SK-N-SH treated with all-trans-retinoic acid at 6 μM for 48 hours (cell line): ENCODE measurements at regions not wholly inside any gene's neighbourhood (a gene's known extent, or its start where the extent isn't known, plus 50 kb on each side); places are given as distances from the start of the nearest gene placed in this dataset.

Experiments
- ARNTL ChIP-seq: fragments of 450-650 bp; formaldehyde crosslinking; IDR thresholded peaks from 2 replicates; pipeline ENCODE4 v1.5.0; 2020; ENCODE audit warnings: low read depth, mild to moderate bottlenecking, moderate library complexity, borderline replicate concordance
- BACH2 ChIP-seq: fragments of 250-450 bp; sonication (Bioruptor Pico); IDR thresholded peaks from 2 replicates; pipeline ENCODE4 v1.9.0; 2021; ENCODE audit warnings: mild to moderate bottlenecking, borderline replicate concordance
- ESRRG ChIP-seq: fragments of 250-450 bp; sonication (Bioruptor Pico); IDR thresholded peaks from 2 replicates; pipeline ENCODE4 v1.6.1; 2021; ENCODE audit warnings: mild to moderate bottlenecking
- ISL1 ChIP-seq: fragments of 250-450 bp; sonication (Bioruptor Pico); IDR thresholded peaks from 2 replicates; pipeline ENCODE4 v2.1.2; 2022; ENCODE audit warnings: mild to moderate bottlenecking, moderate library complexity
- PPARA ChIP-seq: fragments of 250-450 bp; sonication (Bioruptor Pico); IDR thresholded peaks from 2 replicates; pipeline ENCODE4 v1.5.0; 2020; ENCODE audit warnings: mild to moderate bottlenecking, borderline replicate concordance
- SNAI2 ChIP-seq: fragments of 250-450 bp; sonication (Bioruptor Pico); IDR thresholded peaks from 2 replicates; pipeline ENCODE4 v1.5.0; 2020; ENCODE audit warnings: mild to moderate bottlenecking, moderate library complexity
- TCF4 ChIP-seq: fragments of 250-450 bp; sonication (Bioruptor Pico); IDR thresholded peaks from 2 replicates; pipeline ENCODE4 v1.8.0; 2021; ENCODE audit warnings: mild to moderate bottlenecking, moderate library complexity, borderline replicate concordance
- ZFP3 ChIP-seq: fragments of 250-450 bp; sonication (Bioruptor Pico); IDR thresholded peaks from 2 replicates; pipeline ENCODE4 v1.5.0; 2020; ENCODE audit warnings: mild to moderate bottlenecking, moderate library complexity
- ZFP30 ChIP-seq: fragments of 450-650 bp; formaldehyde crosslinking; IDR thresholded peaks from 2 replicates; pipeline ENCODE4 v1.5.0; 2022; ENCODE audit warnings: mild to moderate bottlenecking, moderate library complexity
- ZNF70 ChIP-seq: fragments of 450-650 bp; formaldehyde crosslinking; IDR thresholded peaks from 2 replicates; pipeline ENCODE4 v1.5.0; 2020; ENCODE audit warnings: mild to moderate bottlenecking, moderate library complexity
- ZNF8 ChIP-seq: fragments of 450-650 bp; formaldehyde crosslinking; IDR thresholded peaks from 2 replicates; pipeline ENCODE4 v1.5.0; 2020; ENCODE audit warnings: mild to moderate bottlenecking, moderate library complexity
- TF ChIP-seq, protein P1 (sequence below): fragments of 250-450 bp; sonication (Bioruptor Pico); IDR thresholded peaks from 2 replicates; pipeline ENCODE4 v1.8.0; 2020; ENCODE audit warnings: mild to moderate bottlenecking, moderate library complexity, borderline replicate concordance

DNA sequence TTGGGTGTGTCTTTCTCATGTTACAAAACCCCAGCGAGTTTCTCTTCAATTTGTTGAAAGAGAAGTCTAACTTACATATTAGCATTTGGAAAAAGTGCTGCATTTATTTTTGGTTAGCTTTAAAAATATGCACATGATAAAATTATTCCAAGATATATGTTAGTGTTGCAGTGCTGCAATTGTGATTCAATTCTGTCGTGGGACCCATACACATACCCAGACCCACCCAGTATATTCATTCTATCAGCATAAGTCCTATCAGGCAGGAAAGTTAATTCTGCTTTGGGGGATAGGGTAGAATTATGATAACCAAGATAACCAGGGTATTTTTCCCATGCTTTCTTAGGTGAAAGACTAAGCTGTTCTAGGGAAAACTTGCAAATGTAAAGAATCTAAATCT is 313.5 kb downstream of the EPHA7 start:
- TF ChIP-seq SNAI2 (CRISPR knock-in tag) = no peak
- TF ChIP-seq BACH2 (CRISPR knock-in tag) = no peak
- no peak for TF ChIP-seq PPARA (CRISPR knock-in tag)
- no peak for TF ChIP-seq ZFP3 (CRISPR knock-in tag)
- no peak for TF ChIP-seq ZNF8 (CRISPR knock-in tag)
- no peak for TF ChIP-seq ISL1 (CRISPR knock-in tag)
- TF ChIP-seq, protein P1, sequence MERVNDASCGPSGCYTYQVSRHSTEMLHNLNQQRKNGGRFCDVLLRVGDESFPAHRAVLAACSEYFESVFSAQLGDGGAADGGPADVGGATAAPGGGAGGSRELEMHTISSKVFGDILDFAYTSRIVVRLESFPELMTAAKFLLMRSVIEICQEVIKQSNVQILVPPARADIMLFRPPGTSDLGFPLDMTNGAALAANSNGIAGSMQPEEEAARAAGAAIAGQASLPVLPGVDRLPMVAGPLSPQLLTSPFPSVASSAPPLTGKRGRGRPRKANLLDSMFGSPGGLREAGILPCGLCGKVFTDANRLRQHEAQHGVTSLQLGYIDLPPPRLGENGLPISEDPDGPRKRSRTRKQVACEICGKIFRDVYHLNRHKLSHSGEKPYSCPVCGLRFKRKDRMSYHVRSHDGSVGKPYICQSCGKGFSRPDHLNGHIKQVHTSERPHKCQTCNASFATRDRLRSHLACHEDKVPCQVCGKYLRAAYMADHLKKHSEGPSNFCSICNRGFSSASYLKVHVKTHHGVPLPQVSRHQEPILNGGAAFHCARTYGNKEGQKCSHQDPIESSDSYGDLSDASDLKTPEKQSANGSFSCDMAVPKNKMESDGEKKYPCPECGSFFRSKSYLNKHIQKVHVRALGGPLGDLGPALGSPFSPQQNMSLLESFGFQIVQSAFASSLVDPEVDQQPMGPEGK (CRISPR knock-in tag) = no peak
- no peak for TF ChIP-seq ARNTL (CRISPR knock-in tag)
- TF ChIP-seq ZNF70 (CRISPR knock-in tag) = no peak
- no peak for TF ChIP-seq ZFP30 (CRISPR knock-in tag)
- no peak for TF ChIP-seq TCF4
- TF ChIP-seq ESRRG = no peak
